SIG-M5 treated with dmso at 0.1 percent for 504 hours (cell line): ENCODE measurements at regions not wholly inside any gene's neighbourhood (a gene's known extent, or its start where the extent isn't known, plus 50 kb on each side); places are given as distances from the start of the nearest gene placed in this dataset.
"Not testable (repeated sequence)": the region's sequence is repeated elsewhere in the genome, so short reads cannot be mapped to it uniquely, and the experiment has no call there.

Experiments
- DNase-seq: peaks from one replicate; lab custom pipeline; 2025; ENCODE audit not compliant: unreplicated experiment; lab: John Stamatoyannopoulos, UW

DNA sequence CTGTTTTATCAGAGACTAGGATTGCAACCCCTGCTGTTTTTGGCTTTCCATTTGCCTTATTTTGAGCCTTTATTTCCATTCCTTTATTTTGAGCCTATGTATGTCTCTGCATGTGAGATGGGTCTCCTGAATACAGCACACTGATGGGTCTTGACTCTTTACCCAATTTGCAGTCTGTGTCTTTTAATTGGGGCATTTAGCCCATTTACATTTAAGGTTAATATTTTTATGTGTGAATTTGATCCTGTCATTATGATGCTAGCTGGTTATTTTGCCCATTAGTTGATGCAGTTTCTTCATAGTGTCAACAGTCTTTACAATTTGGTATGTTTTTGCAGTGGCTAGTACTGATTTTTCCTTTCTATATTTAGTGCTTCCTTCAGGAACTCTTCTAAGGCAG lies 88.5 kb upstream of the HCCS start:
- DNase-seq: not testable (repeated sequence)

DNA sequence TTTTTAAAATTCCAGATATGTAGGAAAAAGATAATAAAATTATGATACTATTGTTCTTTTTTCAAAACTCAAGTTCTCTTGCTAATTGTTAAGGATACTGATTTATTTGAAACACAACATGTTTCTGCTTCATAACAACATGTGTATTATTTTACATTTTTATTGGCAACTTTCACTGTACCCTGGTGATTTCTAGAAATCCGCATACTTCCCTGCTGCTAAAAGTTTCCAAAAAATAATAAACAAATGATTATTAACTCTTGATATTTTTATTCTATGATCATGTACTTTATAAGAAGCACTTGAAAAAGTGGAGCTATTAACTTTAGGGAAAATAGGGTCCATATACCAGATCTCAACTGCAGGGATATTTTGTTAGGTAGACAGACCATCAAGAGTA lies 71.2 kb upstream of the HCCS start:
- DNase-seq: no peak

DNA sequence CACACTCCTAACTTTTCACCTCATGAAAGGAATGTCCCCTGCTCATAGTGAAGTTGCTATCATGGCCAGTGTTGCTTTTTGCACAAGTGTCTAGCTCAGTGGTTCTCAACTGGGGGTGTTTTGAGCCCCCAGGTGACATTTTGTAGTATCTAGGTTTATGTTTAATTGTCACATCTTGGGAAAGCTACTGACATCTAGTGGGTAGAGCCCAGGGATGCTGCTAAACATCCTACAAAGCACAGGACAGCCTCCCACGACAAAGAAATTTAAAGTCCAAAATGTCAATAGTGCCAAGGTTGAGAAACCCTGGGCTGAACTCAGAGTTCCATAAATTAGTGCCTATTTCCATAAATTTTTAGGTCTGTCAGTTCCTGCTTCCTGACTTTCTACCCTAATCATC lies 70.7 kb upstream of the HCCS start:
- DNase-seq: no peak

GRCh38 chrX:11040996-11041395 lies 70.1 kb upstream of the HCCS start:
- no peak for DNase-seq

GRCh38 chrX:11050013-11050412 lies 61.1 kb upstream of the HCCS start:
- DNase-seq: no peak

GRCh38 chrX:11053351-11053750 lies 57.8 kb upstream of the HCCS start:
- DNase-seq: peak; percentile 2

- DNase-seq: no peak
Measured at GRCh38 chrX:11056322-11057176, 54.6 kb upstream of the HCCS start.

DNA sequence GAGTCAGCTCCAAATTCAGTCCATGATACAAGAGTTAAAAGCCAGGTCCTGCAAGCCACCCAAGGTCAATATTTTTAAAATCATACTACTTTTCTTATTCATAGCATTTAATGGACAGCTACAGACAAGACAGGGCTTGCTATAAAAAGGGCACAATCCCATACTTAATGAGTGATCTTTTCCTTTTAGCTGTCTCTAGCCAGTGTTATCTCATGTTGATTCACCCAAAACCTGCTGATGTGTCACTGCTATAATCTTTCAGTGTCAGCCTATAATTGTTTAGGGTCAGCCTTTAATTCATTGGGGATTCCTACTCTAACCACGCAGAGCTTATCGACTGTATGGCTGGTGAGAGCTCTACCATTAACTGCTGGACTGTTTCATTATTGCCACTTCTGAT lies 51.2 kb upstream of the HCCS start:
- DNase-seq: no peak
